Frontal cortex (tissue), 3 donors: ENCODE measurements at regions not wholly inside any gene's neighbourhood (a gene's known extent, or its start where the extent isn't known, plus 50 kb on each side); places are given as distances from the start of the nearest gene placed in this dataset.

ENCODE experiments used
- DNase-seq, 2 donors: peaks; one replicate each; pipeline ENCODE4 v3.0.0; 2012; ENCODE audit warnings: low spot score in 2 of 2
- FAIRE-seq: peaks from 2 replicates; lab custom pipeline; 2012; peaks lifted over from hg19 to GRCh38; lab: Jason Lieb, UNC
- donor health status: control.
- donor health status: control.
- donor health status: control.

- no peak for FAIRE-seq
- DNase-seq, result no peak
Measured at GRCh38 chr15:77731945-77732344, 99.2 kb upstream of the LINGO1 start.

- DNase-seq (no peak), FAIRE-seq (no peak)
Measured at GRCh38 chr15:77731067-77731466, 98.4 kb upstream of the LINGO1 start.

GRCh38 chr15:77727635-77728304 lies 95.1 kb upstream of the LINGO1 start:
- DNase-seq (no peak), FAIRE-seq (no peak)

GRCh38 chr15:77724715-77725114 lies 92.0 kb upstream of the LINGO1 start:
- no peak for DNase-seq
- no peak for FAIRE-seq

- DNase-seq, result no peak
- no peak for FAIRE-seq
Measured at GRCh38 chr15:77723756-77724155, 91.0 kb upstream of the LINGO1 start.

- DNase-seq (no peak), FAIRE-seq (no peak)
Measured at GRCh38 chr15:77722759-77723460, 90.2 kb upstream of the LINGO1 start.

GRCh38 chr15:77721963-77722362 lies 89.3 kb upstream of the LINGO1 start:
- FAIRE-seq, result no peak

GRCh38 chr15:77720655-77721054 lies 87.9 kb upstream of the LINGO1 start:
- FAIRE-seq (no peak), DNase-seq (no peak)

More at GRCh38 chr15:77721963-77722362, 89.3 kb upstream of the LINGO1 start:
- no peak for DNase-seq

GRCh38 chr15:77720173-77720572 lies 87.5 kb upstream of the LINGO1 start:
- no peak for FAIRE-seq
- DNase-seq, result no peak

GRCh38 chr15:77719450-77719849 lies 86.7 kb upstream of the LINGO1 start:
- no peak for FAIRE-seq
- DNase-seq, result no peak

- FAIRE-seq (no peak), DNase-seq (no peak)
Measured at GRCh38 chr15:77717333-77717990, 84.8 kb upstream of the LINGO1 start.

- no peak for FAIRE-seq
Measured at GRCh38 chr15:77716632-77717332, 84.1 kb upstream of the LINGO1 start.

GRCh38 chr15:77715860-77716259 lies 83.1 kb upstream of the LINGO1 start:
- FAIRE-seq (no peak), DNase-seq (no peak)

More at GRCh38 chr15:77716632-77717332, 84.1 kb upstream of the LINGO1 start:
- no peak for DNase-seq

- FAIRE-seq (no peak), DNase-seq (no peak)
Measured at GRCh38 chr15:77715051-77715450, 82.3 kb upstream of the LINGO1 start.

GRCh38 chr15:77714555-77714954 lies 81.8 kb upstream of the LINGO1 start:
- no peak for FAIRE-seq
- DNase-seq, result no peak

- no peak for FAIRE-seq
- no peak for DNase-seq
Measured at GRCh38 chr15:77714023-77714422, 81.3 kb upstream of the LINGO1 start.

- DNase-seq (no peak), FAIRE-seq (no peak)
Measured at GRCh38 chr15:77713281-77713680, 80.6 kb upstream of the LINGO1 start.

- FAIRE-seq (no peak), DNase-seq (no peak)
Measured at GRCh38 chr15:77712438-77712837, 79.7 kb upstream of the LINGO1 start.

GRCh38 chr15:77710637-77711036 lies 77.9 kb upstream of the LINGO1 start:
- DNase-seq, result no peak
- no peak for FAIRE-seq

- FAIRE-seq (no peak), DNase-seq (no peak)
Measured at GRCh38 chr15:77710206-77710605, 77.5 kb upstream of the LINGO1 start.
